DMS153 (cell line): ENCODE measurements at regions not wholly inside any gene's neighbourhood (a gene's known extent, or its start where the extent isn't known, plus 50 kb on each side); places are given as distances from the start of the nearest gene placed in this dataset.
"Not testable (repeated sequence)": the region's sequence is repeated elsewhere in the genome, so short reads cannot be mapped to it uniquely, and the experiment has no call there.

Source experiments
- DNase-seq: peaks from one replicate; lab custom pipeline; 2025; lab: John Stamatoyannopoulos, UW

GRCh38 chrX:95974096-95974470 is 710.6 kb upstream of the DIAPH2 start:
- no peak for DNase-seq

DNA sequence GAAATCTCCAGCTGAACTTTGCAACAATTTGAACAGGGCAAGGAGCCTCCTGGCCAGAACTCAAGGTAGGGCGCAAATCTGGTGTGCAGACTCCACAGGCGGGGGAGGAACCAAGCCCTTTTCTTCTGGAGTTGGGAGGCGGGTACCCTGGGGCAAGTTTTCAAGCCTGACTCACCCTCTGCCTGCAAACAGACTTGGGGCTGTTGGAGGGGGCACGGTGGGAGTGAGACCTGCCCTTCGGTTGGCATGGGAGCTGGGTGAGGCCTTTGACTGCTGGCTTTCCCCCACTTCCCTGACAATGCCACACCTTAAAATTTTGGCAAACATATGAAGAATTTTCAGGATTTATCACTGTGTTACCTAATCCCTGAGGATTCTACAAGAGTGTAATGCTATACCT is 709.8 kb upstream of the DIAPH2 start:
- no peak for DNase-seq

DNA sequence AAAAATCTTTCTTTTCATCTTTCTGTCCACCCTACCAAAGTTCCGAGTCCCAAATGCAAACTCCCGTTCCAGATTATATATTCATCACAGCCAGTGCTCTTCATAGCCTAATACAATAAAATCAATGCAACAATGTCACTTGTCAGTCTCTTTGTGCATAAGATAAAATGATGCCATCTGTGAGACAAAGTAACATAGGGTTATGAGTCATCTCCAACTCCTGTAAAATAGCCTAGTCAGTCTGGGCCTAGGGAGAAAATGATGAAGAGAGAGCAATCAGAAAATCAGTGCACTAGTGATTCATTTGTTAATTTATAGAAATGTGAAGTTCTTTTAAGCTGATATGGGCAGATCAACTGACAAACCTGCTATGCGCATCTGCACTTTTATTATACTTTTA is 689.1 kb upstream of the DIAPH2 start:
- DNase-seq, result no peak

DNA sequence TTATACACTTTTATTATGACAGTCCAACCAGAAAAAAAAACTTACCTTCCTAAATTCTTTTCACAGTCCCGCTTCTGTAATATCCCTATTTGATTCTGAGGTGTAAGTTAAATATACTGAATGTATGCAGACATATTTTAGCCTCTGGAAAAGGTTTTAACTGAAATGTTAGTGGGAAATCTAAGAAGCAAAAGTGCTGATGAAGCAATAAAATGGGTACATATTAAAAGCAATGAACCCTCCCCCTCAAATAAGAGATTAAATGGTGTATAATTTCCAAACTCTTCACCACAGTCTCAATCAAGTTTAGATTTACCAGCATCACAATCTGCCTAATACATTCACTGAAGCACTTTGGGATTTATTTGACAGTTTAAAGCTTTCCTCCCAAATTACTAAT is 688.3 kb upstream of the DIAPH2 start:
- no peak for DNase-seq

GRCh38 chrX:96002431-96002830 is 682.2 kb upstream of the DIAPH2 start:
- DNase-seq, result no peak

- DNase-seq, result no peak
These were observed 680.3 kb upstream of the DIAPH2 start for GRCh38 chrX:96004386-96004785.

DNA sequence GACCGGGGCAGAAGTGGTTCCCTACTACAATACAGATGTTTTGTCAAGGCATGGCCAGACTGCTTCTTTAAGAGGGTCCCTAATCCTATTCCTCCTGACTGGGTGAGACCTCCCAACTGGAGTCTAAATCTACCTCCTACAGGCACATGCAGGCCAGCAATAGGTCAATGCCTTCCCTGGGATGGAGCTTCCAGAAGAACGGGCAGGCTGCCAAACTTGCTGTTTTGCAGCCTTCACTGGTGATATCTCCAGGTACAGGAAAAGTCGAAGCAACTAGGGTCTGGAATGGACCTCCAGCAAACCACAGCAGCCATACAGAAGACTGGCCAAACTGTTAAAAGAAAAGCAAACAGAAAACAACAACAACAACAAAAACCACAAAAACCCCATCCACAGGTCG is 678.4 kb upstream of the DIAPH2 start:
- DNase-seq, result no peak

GRCh38 chrX:96027407-96027806 is 657.2 kb upstream of the DIAPH2 start:
- DNase-seq, result no peak

GRCh38 chrX:96052078-96052477 is 632.6 kb upstream of the DIAPH2 start:
- DNase-seq, result no peak

DNA sequence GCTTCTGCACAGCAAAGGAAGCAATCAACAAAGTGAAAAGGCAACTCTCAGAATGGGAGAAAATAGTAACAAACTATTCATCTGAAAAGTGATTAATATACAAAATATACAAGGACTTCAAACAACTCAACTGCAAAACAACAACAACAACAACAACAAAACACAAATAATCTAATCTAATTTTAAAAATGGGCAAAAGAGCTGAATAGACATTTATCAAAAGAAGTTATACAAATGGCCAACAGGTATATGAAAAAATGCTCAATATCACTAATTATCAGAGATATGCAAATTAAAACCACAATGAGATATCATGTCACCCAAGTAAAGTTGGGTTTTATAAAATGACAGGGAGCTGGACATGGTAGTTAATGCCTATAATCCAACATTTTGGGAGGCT is 602.8 kb upstream of the DIAPH2 start:
- DNase-seq, result no peak

- no peak for DNase-seq
These were observed 590.0 kb upstream of the DIAPH2 start for GRCh38 chrX:96094616-96095015.

GRCh38 chrX:96098471-96098870 is 586.2 kb upstream of the DIAPH2 start:
- no peak for DNase-seq

- DNase-seq, result no peak
These were observed 581.6 kb upstream of the DIAPH2 start for GRCh38 chrX:96102997-96103396.

GRCh38 chrX:96112689-96113088 is 572.0 kb upstream of the DIAPH2 start:
- no peak for DNase-seq

GRCh38 chrX:96126182-96126581 is 558.5 kb upstream of the DIAPH2 start:
- DNase-seq, result no peak

DNA sequence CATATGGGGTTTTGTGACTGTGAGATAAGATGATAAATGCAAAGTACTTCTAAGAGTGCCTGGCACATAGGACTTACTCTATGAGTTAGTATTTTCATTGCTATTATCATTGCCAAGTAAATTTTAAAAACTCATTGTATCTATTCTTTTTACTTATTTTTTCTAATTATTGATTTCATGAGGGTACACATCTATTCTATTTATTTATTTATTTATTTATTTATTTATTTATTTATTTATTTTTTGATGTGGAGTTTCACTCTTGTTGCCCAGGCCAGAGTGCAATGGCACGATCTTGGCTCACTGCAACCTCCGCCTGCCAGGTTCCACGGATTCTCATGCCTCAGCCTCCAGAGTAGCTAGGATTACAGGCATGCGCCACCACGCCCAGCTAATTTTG is 556.6 kb upstream of the DIAPH2 start:
- DNase-seq, result not testable (repeated sequence)

DNA sequence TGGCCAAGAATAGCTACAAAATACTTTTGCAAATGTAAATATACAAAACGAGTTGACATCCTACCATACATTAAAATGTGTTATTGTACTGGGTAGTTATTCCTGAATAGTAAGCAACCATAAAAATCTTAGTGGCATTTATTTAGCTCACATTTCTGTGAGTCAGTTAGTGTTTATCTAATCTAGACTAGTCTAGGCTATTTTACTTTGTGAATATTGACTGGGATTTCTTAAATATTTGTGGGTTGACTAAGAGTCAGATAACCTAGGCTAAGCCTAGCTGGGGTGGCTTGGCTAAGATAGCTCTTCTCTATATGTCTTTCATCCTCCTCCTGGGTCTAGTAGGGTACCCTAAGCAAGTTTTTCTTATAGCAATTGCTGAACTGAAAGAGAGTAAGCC is 543.8 kb upstream of the DIAPH2 start:
- no peak for DNase-seq

DNA sequence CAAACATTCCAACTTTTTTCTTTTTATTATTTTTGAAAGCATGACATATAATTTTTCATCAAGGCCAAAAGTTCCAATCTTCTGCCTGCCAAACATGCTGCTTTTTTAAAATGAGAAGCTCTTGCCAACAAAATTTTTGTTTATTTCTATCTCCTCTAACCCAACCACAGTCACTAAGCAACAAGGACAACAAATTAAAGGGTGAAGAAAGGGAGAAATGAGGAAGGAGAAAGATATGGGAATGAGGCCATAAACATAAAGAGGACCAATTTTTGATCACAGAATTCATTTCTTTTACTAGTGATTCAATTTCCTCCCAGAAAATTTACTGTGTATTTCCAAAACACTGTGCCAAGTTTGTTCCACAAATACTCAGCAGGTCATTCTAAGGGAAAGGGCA is 537.0 kb upstream of the DIAPH2 start:
- no peak for DNase-seq

GRCh38 chrX:96170626-96171025 is 514.0 kb upstream of the DIAPH2 start:
- no peak for DNase-seq

DNA sequence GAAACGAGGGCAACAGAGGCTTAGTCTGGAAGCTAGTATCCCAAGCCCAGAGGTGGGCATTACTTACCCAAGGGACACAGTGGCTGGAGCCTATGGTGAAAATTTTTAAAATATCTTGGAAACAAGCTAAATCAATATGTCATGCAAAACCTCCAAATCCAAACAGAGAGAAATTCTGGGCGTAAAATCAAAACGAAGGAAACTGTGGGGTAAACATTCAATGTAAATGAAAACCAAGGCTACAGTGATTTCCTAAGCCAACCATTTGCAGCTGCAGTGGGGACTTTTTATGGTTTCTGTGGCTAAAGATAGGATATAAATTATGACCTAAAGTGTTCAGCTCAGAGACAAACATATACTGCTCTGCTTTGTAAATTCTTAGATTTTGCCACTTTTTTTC is 507.7 kb upstream of the DIAPH2 start:
- DNase-seq, result no peak

- no peak for DNase-seq
These were observed 503.0 kb upstream of the DIAPH2 start for GRCh38 chrX:96181605-96182004.

GRCh38 chrX:96182366-96182765 is 502.3 kb upstream of the DIAPH2 start:
- DNase-seq, result no peak

GRCh38 chrX:96183391-96183790 is 501.3 kb upstream of the DIAPH2 start:
- no peak for DNase-seq

DNA sequence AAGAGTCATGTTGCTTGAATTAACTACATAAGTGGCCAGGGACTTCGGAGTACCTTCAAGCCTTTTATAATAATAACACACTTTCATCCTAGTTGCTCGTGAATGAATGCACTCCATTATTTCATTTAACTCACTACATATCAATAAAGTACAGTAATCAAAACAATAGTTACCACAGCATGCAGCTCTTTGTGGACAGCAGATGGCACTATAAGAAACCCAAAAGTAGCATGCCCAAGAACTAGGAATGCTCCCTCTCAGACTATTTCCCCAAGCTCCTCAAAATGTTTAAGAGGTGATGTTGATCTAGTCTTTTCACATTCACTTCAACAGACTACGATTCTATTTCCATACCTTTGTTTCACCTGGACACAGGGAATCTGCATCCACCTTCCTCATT is 500.8 kb upstream of the DIAPH2 start:
- DNase-seq, result no peak

DNA sequence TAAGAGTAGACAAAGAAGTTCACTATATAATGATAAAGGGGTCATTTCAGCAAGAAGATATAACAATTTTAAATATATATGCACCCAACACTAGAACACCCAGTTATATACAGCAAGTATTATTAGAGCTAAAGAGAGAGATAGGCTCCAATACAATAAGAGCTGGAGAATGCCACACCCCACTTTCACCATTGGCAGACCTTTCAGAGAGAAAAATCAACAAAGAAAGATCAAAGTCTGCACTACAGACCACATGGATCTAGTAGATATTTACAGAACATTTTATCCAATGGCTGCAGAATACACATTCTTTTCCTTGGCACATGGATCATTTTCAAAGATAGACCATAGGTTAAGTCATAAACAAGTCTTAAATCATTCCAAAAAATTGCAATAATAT is 479.7 kb upstream of the DIAPH2 start:
- no peak for DNase-seq
